GM21528 (cell line): ENCODE measurements at regions not wholly inside any gene's neighbourhood (a gene's known extent, or its start where the extent isn't known, plus 50 kb on each side); places are given as distances from the start of the nearest gene placed in this dataset.
A peak's percentile ranks its signal among the peaks of the same experiment; 100 is the strongest.

ENCODE experiments used
- ATAC-seq: cut with Tn5 transposase; IDR thresholded peaks from one replicate; pipeline ENCODE4 v1.9.1; 2021; ENCODE audit warnings: mild to moderate bottlenecking, moderate library complexity; ENCODE audit not compliant: unreplicated experiment, low FRiP score

DNA sequence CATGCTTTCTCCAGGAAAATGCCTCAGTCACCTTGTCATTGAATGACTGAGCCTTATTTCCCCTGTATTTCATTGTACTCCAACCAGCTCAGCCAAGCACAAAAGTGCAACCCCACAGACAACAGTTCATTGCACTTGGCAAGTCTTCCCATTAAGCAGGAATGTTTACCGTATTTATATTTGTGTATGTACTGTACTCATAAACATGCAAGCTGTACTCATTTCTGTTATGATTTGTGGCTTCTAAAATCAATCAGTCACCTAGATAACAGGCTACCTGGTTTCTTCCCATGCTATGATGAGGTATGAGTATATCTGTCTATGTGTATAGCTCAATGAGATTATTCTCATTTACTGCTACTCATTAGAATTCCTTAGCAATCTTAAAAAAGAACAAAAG lies 505.5 kb upstream of the FAM98A start:
- ATAC-seq = no peak

DNA sequence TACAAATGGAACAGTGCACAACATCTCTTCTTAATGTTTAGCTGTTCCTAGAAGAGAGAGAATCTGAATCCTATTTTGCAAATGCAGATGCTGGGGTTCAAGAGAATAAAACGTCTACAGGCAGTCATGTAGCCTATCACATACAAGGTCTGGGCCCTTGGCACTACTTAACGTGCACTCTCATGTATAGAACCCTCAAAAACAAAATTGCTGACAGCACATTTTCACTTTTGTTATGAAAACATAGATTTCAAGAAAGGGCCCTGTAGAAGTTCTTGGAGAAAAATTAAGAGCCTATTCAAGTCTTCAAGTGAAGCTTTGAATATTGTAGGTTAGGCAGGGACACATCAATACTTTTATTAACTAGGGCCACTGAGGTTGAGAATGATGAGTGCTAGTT lies 504.3 kb upstream of the FAM98A start:
- no peak for ATAC-seq

DNA sequence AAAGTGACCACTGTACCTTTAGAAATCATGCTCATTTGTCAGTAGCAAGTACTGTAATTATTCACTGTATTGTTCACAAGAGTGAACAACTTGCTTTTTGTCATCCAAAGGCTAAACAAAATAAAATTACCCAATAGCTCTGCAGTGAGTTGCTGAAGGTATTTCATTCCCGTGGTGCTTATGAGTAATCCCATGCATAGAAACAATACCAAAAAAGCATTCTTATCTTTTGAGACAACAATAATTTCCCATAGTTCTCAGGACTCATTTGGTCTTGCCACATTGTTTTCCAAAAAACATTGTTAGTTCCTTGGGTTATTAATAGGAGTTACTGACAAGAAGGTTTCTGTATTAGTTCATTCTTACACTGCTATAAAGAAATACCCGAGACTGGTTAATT lies 503.2 kb upstream of the FAM98A start:
- ATAC-seq = no peak

DNA sequence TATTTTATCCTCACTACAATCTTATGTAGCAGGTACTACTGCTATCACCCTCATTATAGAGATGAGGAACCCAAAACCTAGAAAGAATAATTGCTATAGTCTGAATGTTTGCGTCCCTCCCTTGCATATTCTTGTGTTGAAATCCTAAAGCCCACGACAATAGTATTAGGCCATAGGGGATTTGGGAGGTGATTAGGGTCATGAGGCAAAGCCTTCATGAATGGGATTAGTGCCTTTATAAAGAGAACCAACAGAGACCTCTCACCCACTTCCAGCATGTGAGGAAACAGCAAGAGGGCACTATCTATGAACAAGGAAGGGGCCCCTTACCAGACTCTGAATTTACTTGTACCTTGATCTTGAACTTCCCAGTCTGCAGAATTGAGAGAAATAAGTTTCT lies 500.3 kb upstream of the FAM98A start:
- no peak for ATAC-seq

DNA sequence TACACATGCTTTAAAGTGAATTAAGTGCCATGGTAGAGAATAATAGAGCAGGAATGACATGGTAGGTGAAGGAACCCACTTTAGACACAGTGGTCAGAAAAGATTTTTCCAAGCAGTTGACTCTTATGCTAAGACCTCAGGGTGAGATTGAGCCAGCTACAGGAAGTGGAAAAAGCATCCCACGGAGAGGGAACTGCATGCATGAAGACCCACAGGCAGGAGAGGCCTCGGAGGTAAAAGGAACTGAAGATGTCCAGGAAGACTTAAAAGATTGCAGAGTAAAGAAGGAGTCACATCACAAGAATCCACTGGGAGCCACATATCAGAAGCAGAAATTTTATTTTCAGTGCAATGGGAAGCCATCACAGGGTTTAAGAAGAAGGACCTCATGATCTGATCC lies 499.2 kb upstream of the FAM98A start:
- ATAC-seq = no peak

DNA sequence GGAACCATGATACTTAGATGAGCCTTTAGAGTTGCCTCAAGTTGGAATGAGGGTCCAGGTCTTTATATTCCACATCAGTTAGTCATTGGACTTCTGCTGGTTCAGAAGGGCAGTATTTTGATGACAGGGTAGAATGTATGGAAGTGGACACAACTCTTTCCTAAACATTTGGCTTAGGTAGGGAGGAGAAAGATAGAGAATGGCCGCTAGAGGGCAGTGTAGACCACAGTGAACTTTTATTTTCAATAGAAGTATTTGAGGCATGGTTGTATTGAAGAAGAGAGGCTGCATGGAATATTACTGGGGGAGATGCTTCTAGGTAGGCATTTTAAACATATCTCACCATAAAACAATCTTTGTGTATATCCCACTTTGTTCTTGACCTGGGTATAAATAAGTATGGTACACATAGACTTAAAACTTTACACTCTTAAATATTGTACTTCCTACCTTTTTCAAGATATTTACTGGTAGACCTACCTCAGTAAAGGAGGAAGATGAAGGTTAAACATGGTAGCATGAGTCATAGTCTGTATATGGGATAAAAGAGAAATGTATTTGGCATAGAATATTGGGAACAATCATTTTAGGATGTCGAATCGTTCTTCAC lies 497.6 kb upstream of the FAM98A start:
- ATAC-seq = peak; percentile 83

DNA sequence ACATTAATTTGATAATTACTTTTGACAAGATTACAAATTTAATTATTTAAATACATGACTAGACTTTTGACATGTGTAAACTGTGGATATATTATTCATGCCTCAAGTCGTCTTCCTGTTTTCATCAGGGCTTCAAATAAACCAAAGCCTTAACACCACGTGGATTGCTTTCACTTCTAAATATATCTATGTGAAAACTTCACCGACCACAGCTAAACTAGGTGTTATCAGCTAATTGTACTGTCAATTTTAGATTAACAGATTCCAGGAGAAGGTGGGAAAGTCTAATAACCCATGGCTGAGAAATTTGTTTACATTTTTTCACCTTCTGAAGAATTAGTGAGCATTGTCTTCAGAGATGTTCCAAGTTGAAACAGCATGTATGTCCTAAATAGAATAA lies 494.7 kb upstream of the FAM98A start:
- ATAC-seq = no peak

DNA sequence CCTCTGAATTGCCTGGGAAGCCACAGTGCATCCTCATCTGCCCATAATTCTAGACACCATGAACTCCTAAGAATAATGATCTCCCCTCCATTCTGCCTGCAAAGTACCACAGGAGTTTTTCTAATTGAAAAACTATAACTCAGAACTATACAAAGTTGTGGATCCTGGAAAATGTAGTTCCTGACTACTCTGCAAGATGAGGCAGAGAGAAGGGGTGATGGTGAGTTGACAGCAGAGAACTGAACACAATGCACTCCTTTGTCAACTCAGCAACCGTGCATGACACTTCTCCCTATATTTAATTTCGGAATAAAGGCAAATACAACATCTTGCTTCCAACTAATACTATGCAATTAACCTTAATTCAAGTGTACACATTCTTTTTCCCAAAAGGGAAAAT lies 471.1 kb upstream of the FAM98A start:
- ATAC-seq = no peak

DNA sequence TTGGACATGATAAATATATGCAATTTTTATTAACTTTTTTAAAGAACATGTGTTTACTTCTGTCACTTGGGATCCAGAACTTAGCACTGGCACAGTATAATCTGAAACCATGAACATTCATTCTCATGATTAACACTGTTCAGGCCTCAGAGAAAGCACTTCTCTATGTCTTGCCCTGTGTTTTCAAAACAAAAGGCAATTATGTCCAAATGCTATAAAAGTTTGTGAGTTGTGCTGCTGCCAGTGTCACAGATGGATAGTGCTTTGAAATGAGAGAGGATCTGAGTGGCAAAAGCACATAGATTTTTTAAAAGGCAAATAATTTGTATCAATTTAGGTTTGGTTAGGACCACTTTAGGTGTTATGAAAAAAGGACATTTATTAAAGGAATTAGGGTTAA lies 470.5 kb upstream of the FAM98A start:
- no peak for ATAC-seq

DNA sequence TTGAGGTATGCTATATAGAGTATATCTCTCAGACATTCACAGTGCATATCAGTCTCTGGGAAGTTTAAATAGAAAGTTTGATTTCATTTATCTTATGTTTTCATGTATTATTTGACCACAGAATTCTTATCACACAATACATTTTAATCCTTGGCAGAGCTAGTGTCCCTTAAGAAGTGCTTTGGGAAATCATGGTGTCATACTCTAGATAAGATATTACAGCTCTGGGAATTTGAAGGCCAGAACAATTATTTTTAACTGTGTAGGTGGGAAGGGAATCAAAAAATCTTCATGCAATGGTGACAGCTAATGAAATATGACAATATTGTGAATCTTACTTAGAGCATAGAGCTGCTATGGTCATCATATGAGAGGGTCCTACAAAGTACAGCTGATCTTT lies 451.3 kb upstream of the FAM98A start:
- ATAC-seq = no peak

DNA sequence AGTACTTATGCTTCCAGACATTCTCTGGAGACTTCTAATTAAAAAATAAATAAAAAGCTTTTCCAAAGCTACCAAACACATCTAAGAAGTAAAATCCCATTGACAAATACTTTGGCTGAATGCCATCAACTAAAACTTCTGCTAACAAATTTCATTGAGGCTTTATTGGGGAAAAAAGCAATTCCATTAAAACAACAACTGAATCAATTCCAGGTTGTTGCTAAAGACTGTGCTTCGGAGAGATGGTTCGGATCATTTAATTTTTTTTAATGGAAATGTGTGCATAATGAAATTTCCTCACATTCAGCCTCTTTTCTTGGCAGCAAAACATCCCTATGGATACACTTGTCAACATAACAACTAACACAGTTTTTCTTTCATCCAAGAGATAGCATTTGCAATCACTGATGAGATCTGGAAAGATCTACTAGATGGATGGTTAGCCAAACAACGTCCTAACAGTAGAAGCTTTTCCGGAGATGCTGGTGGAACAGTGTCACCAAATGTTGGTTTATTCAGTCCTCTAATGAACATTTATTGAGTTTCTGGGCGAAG lies 446.1 kb upstream of the FAM98A start:
- no peak for ATAC-seq

DNA sequence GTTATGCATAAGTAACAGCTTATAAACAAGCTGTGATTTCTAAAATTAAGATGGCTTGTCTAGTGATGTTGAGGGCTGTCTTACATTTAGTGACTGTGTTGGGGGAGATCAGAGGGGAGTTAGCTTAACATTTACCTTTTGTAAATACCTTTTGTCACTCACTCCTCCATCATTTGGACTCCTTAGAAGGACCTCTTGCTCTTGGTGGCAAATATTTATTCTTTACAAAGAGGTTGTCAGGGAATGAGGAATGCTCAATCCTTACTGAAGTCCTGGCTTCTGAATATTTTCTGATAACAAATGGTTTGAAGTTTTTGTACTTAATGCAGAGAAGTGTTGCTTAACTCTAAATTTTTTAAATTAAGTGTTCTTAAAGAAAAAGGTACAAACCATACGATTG lies 438.8 kb upstream of the FAM98A start:
- ATAC-seq = no peak

DNA sequence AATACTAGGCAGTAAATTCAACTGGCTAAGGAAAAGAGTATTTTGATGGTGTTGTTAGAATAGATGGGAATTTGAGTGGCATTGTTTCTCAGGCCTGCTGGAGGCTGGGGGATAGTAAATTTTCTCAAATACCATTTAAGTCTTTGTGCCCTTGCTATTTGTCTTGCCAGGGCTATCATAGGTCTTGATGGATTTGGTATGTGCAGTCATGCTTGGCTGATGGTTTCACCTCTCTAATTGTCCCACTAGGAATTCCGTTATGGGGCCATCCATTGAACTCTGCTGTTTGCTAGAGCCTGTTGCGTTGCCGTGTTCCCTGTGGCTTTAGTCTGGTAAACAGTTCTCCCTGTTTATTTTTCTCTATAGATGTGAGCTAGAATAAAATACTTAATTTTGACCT lies 438.1 kb upstream of the FAM98A start:
- ATAC-seq = no peak

DNA sequence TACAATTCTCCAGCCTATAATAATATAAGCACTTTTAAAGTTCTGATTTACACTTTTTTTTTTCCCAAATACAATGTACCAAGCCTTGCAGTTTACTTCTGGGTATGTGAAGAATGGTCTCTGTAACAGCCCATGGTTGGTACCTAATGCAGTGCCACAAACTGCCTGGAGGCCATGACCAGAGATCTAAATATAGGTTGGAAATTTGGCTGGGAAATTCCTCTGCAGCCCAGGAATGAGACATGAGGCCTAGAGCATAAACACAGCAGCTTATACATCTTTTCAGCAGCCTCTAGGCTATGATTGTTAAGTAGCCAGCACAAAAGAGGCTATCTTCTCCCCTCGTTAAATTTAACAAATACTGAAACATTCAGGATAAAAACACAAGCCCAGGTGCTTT lies 432.0 kb upstream of the FAM98A start:
- ATAC-seq = no peak

DNA sequence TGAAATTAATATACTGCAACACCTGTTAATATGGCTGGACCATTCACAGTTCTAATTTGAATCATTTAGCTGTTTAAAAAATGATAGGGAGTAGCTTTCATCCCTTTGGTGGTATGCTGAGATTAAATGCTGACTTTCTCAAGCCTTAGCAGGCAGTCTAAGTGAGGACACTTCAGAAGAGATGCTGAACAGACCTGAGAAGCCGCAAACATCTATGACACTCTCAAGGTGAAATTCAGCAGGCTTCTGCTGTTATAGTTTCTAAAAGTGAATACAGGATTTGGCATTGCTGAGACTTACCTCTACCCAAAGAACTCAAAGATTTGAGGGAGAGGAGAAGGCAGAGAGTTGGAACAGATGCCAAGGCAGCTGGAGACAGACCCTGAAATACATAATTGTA lies 431.2 kb upstream of the FAM98A start:
- no peak for ATAC-seq

DNA sequence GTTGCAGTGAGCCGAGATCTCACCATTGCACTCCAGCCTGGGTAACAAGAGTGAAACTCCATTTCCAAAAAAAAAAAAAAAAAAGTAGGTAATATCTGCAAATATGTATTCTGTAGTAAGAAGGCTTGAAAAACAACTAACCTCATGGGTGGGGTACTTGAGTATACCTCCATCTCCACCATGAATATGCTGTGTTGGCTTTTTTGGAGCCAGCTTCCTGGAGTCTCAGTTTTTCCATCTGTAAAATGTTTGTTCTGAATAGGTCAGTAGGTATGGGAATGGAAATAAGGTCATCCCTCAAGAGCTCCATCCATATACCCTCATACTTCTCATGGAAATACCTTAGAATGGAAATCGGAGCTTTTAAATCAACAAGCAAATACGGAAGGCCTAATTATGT lies 430.0 kb upstream of the FAM98A start:
- no peak for ATAC-seq

DNA sequence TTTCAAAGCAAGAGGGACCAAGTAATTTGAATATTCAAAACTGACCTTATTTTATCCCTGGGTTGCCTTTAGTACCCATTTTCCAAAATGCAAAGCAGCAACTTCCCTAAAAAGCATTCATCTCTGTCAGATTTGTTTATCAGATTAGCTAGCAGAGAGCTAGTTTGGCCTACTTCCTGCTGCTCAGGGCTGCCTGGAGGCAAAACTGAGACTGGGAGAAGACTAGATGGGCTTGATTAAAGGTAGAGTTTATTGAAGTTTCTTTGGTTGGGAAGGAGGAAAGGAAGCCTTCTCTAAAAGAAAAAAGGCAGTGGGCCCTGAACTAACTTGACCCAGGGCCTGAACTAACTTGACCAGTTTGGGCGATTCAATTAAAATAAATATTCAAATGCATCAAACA lies 426.1 kb upstream of the FAM98A start:
- no peak for ATAC-seq

DNA sequence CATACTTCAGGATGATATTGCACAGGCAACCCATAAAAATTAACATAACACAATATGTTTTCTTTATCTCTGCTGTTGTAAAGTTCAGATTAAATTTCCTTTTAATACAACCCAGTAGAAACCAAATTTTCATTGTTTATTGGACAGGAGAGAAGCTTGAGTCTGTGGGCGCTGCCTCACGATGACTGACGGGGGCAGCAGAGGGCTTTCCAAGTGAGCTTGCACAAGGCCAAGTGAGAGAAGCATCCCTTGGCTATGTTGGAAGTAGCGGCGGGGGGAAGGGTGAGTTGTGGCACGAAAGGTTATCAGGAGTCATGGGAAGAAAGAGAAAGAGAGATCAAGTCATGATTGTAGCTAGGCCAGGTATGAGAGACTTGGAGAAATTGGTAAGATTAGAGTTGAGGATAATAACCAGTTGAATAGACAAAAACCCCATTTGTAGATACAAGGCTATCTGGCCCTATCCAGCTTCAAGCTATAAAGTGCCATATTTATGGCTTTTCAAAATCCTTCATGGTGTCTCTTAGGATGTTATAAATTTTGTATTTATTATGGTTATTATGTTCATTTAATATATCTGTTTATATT lies 413.7 kb upstream of the FAM98A start:
- ATAC-seq = peak; percentile 60

DNA sequence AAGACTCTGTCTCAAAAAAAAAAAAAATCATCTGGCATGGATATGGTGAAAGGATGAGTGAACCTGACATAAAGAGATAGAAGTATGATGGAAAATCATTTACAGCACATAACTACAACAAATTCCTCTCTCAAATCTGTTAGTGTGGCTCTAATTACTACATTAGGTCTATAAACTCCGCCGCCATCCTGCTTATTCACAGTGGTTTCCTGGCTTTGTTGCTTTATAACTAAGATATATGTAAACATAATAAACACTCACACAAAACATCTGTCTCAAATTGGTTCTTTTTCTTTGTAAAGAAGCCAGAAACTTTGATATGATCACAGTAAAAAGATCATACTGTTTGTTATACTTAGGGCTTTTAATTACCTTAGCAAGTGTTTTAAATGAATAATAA lies 412.6 kb upstream of the FAM98A start:
- ATAC-seq = no peak

DNA sequence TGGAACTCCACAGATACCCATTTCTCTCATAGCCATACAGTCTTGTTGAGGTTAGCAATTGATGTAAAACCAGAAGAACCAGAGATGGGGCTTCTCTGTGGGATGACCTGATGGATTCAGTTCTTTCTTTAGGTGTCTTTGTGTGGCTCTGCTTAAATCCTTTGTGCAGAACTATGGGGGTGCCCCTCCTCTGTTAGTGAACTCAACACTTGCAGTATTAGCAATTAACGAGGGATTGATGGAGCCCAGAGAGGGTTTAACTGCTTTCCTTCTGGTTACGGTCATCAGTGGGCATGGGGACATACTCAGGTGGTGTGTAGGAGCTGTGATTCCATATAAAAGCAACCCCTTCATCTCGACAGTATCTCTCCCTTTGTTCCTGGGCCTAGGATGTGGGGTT lies 406.8 kb upstream of the FAM98A start:
- ATAC-seq = no peak

DNA sequence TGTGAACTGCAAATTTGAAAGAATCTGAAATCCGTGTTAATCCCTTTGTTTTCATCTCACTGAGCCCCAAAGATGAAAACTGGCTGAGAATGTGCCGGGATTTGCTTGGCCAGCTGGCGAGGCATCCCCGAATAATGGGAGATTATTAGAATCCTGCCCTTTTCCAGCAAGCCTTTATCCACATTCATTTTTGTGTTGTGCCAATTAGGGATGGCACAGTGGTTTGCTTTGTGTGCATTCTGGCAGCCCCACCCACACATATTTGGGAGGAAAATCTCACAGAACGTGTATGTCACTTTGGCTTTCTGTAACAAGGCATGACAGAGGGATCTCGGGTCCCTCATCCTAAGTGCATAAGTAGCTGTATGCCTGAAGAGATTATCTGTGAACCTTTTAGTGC lies 405.8 kb upstream of the FAM98A start:
- ATAC-seq = no peak

DNA sequence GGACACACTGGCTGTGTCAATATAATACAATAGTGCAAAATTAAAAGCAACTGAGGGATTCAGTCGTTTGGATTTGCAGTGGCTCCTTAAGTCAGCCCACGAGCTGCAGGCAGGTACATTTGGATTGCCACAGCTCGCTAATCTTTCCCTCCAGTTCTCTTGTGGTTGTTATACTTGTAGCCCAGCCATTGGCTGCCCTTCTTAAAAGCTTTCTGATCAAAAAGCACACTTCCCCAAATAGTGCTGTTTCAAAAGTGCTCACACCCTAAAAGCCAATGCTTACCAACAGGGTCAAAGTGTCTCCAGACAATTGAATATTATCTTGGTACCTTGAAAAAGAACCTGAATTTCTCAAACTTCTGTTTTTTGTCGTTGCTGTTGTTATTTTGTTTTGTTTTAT lies 404.7 kb upstream of the FAM98A start:
- ATAC-seq = no peak

DNA sequence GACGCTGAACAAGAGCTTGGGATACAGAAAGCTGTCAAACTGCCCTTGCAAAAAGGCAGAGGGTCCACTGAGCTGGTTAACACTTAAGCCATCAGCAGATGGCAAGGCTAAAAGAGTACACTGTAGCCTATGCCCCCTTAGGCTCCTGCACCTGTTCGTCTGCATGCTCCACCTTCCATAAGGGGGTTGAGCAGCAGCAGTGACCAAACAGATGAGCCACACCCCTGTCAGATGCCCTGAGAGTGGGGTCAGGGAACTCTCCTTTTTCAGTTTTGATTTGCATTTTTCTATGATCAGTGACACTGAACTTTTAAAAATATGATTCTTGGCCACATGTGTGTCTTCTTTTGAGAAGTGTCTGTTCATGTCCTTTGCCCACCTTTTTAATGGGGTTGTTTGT lies 402.5 kb upstream of the FAM98A start:
- no peak for ATAC-seq
